CD4-positive, CD25-positive, alpha-beta regulatory T cell (primary cell): ENCODE measurements at regions not wholly inside any gene's neighbourhood (a gene's known extent, or its start where the extent isn't known, plus 50 kb on each side); places are given as distances from the start of the nearest gene placed in this dataset.

ENCODE experiments used
- ATAC-seq, 2 donors: fragments of 150-1000 bp; cut with Tn5 transposase; one replicate each; pipeline ENCODE4 v1.10.0; 2021; ENCODE audit warnings: low read depth in 2 of 2, moderate number of reproducible peaks in 2 of 2, moderate library complexity in 1 of 2
- DNase-seq, 3 donors: peaks; one replicate each; pipeline versions ENCODE4 v3.0.0 to v3.0.0-alpha.2; 2012 to 2022; ENCODE audit warnings: mixed read lengths in 1 of 3
- H3K27ac ChIP-seq: one replicate; pipeline ENCODE4 v1.7.0; 2013; ENCODE audit warnings: mild to moderate bottlenecking, low read length; ENCODE audit not compliant: insufficient read depth, poor library complexity, severe bottlenecking
- H3K27me3 ChIP-seq: one replicate; pipeline ENCODE4 v1.7.0; 2013; ENCODE audit warnings: low read length; ENCODE audit not compliant: control insufficient read depth, insufficient read depth
- H3K36me3 ChIP-seq: one replicate; pipeline ENCODE4 v1.7.0; 2013; ENCODE audit warnings: mild to moderate bottlenecking, low read length, moderate library complexity; ENCODE audit not compliant: control insufficient read depth, insufficient read depth
- H3K4me1 ChIP-seq: 2 replicates; pipeline ENCODE4 v1.7.0; 2013; ENCODE audit warnings: mild to moderate bottlenecking, low read length; ENCODE audit not compliant: insufficient read depth, control insufficient read depth, poor library complexity, severe bottlenecking
- H3K4me3 ChIP-seq: one replicate; pipeline ENCODE4 v1.7.0; 2013; ENCODE audit warnings: low read depth, mild to moderate bottlenecking, low read length, moderate library complexity
- H3K9me3 ChIP-seq, 2 experiments: 1 replicate in 1 of 2; 2 replicates in 1 of 2; pipeline ENCODE4 v1.7.0; 2013; ENCODE audit warnings: low read length in 2 of 2, mild to moderate bottlenecking in 1 of 2, moderate library complexity in 1 of 2; ENCODE audit not compliant: control insufficient read depth in 2 of 2
- H3K27ac Mint-ChIP-seq, 3 donors: one replicate each; pipeline ENCODE4 v1.8.0; 2020 to 2022; ENCODE audit warnings: mild to moderate bottlenecking in 3 of 3, mixed read lengths in 3 of 3, moderate library complexity in 2 of 3
- H3K27me3 Mint-ChIP-seq: one replicate; pipeline ENCODE4 v1.8.0; 2022; ENCODE audit warnings: mild to moderate bottlenecking, mixed read lengths
- H3K36me3 Mint-ChIP-seq: one replicate; pipeline ENCODE4 v1.8.0; 2020; ENCODE audit warnings: mixed read lengths
- H3K4me1 Mint-ChIP-seq, 4 donors: one replicate each; pipeline ENCODE4 v1.8.0; 2020 to 2022; ENCODE audit warnings: mixed read lengths in 4 of 4, mild to moderate bottlenecking in 1 of 4
- H3K4me3 Mint-ChIP-seq, 4 donors: one replicate each; pipeline ENCODE4 v1.8.0; 2020 to 2022; ENCODE audit warnings: mild to moderate bottlenecking in 4 of 4, mixed read lengths in 4 of 4, moderate library complexity in 3 of 4
- H3K9me3 Mint-ChIP-seq, 7 donors: one replicate each; pipeline ENCODE4 v1.8.0; 2020 to 2022; ENCODE audit warnings: mixed read lengths in 7 of 7, mild to moderate bottlenecking in 3 of 7, moderate library complexity in 2 of 7

DNA sequence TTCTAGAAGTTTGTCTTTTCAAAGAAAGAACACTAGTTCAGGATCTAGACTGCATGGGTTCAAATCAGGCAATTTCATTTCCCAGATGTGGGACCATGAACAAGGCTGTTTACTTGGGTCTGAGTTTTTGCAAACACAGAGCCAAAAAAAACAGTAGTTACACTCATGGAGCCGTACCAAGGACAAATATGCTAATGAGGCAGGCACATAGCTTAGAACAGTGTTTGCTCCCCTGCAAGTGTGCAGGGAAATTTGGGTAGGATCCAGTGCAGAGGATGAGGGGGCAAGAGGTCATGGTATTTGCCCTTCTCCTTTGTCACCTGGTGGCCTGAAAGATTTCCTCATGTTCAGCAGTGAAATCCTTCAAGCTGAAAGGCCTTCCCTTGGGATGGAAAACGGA, 860.4 kb downstream of the VRK1 start:
- H3K27ac ChIP-seq = no peak overlapping the region
- H3K27me3 ChIP-seq = no peaks in the 10 kb centered on the region
- Mint-ChIP-seq H3K4me3 (no peak overlapping the region), H3K4me1 (peaks cover 0 to 17% (median 7%) of the 10 kb centered on the region in 4 donors), H3K27me3 (no peaks in the 10 kb centered on the region), H3K36me3 (no peaks in the 10 kb centered on the region), H3K9me3 (no peaks in the 10 kb centered on the region), H3K27ac (no peak overlapping the region)
- H3K9me3 ChIP-seq = no peaks in the 10 kb centered on the region
- DNase-seq (no peak), ATAC-seq (no peak)
- no peak overlapping the region for H3K4me3 ChIP-seq
- H3K4me1 ChIP-seq = no peaks in the 10 kb centered on the region
- no peaks in the 10 kb centered on the region for H3K36me3 ChIP-seq

DNA sequence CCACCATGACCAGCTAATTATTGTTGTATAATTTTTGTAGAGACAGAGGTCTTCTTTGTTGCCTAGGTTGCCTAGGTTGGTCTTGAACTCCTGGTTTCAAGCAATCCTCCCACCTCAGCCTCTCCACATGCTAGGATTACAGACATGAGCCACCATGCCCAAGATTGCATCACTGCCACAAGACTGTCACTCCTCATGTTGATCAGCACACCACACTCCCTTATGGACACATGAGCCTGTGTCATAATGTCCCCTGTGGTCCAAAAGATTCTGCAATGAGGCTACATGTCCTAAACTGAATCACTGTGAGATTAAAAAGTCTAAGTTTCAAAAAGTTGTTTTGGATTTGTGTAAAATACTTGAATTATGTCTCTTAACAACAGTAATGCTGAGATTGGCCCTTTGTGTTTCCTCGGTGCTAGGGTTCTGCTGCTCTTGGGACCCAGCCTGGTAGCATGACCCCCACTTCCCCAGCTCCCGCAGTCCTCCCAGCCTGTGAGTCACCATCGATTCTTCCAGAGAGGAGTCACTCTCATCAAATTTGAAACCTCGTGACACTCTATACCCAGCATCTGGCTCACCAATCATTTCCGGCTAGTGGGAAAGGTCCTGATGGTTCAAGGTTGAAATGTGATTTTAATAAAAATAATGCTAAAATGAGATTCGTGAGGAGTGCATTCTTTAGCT, 890.9 kb downstream of the VRK1 start:
- Histone ChIP-seq H3K36me3 (no peaks in the 10 kb centered on the region), H3K27me3 (no peaks in the 10 kb centered on the region), H3K9me3 (no peaks in the 10 kb centered on the region), H3K4me3 (no peak overlapping the region), H3K4me1 (peaks cover 3% of the 10 kb centered on the region), H3K27ac (no peak overlapping the region)
- peaks cover 0 to 4% (median 2%) of the 10 kb centered on the region in 7 donors for H3K9me3 Mint-ChIP-seq
- H3K4me1 Mint-ChIP-seq = peaks cover 5 to 20% (median 16%) of the 10 kb centered on the region in 4 donors
- ATAC-seq (no peak), DNase-seq (no peak)
- H3K36me3 Mint-ChIP-seq = no peaks in the 10 kb centered on the region
- no peak overlapping the region for H3K27ac Mint-ChIP-seq
- H3K4me3 Mint-ChIP-seq = no peak overlapping the region
- H3K27me3 Mint-ChIP-seq = peaks cover 4% of the 10 kb centered on the region

DNA sequence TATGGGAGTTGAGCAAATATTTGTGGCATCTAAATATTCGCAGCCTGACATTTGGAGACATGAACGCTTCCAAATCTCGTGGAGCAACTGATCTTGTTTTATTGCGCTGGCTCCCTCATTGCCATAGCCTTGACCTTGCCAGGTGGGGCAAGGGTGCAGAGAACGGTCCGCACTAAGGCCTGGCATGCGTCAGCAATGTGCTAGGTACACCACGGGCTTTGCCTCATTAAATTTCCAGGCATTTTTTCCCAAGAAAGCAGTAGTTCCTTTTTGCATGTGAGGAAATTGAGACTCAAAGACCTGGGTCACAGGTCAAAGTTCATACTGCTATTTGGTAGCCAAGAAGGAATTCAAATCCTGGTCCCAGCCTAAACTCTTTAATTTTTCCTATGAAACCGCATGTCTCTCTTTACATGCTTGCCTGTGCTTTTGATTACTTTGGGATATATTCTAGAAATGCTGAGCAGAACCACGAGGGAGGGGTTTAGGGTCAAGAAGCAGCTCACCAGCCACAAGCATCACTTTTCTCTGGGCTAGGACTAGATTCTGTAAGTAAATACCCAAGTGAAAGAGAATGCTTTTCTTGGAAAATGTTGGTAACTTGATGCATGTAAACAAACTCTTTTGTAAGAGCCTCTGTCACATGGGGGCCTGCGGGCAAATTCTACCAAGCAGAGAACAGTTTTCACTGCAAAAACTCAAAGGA, 891.6 kb downstream of the VRK1 start:
- Mint-ChIP-seq H3K27ac (no peak overlapping the region), H3K27me3 (peaks cover 4% of the 10 kb centered on the region), H3K4me1 (peaks cover 5 to 23% (median 16%) of the 10 kb centered on the region in 4 donors)

DNA sequence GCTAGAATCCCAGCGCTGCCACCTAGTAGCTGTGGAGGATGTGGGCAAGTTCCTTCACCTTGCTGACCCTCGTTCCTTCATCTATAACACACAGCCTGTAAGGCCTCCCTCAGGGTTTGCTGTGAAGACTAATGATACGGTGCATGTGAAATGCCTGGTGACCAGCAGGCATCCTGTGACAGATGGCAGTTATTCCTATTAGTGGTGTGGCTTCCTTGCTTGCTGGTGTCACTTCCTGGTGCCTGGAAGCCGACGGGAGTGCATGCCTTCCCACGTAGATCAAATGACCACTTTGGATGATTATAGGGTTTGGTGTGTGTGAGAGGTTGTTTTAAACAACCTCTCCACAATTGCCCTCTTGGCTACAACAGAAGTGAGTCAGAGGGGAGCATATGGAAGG, 894.9 kb downstream of the VRK1 start:
- Histone ChIP-seq H3K4me1 (no peaks in the 10 kb centered on the region), H3K4me3 (no peak overlapping the region), H3K27me3 (no peaks in the 10 kb centered on the region), H3K27ac (no peak overlapping the region), H3K9me3 (no peaks in the 10 kb centered on the region), H3K36me3 (no peaks in the 10 kb centered on the region)
- no peak for DNase-seq
- H3K4me1 Mint-ChIP-seq = peaks cover 2 to 15% (median 4%) of the 10 kb centered on the region in 4 donors
- H3K36me3 Mint-ChIP-seq = no peaks in the 10 kb centered on the region
- H3K4me3 Mint-ChIP-seq = no peak overlapping the region
- no peak for ATAC-seq
- H3K27ac Mint-ChIP-seq = no peak overlapping the region
- H3K27me3 Mint-ChIP-seq = no peaks in the 10 kb centered on the region
- no peaks in the 10 kb centered on the region for H3K9me3 Mint-ChIP-seq

More for the DNA sequence above, 891.6 kb downstream of the VRK1 start:
- no peak overlapping the region for H3K4me3 Mint-ChIP-seq
- Histone ChIP-seq H3K9me3 (no peaks in the 10 kb centered on the region), H3K36me3 (no peaks in the 10 kb centered on the region), H3K27me3 (no peaks in the 10 kb centered on the region), H3K27ac (no peak overlapping the region), H3K4me1 (peaks cover 3% of the 10 kb centered on the region), H3K4me3 (no peak overlapping the region)
- DNase-seq (no peak), ATAC-seq (no peak)
- H3K9me3 Mint-ChIP-seq = peaks cover 0 to 4% (median 2%) of the 10 kb centered on the region in 7 donors
- no peaks in the 10 kb centered on the region for H3K36me3 Mint-ChIP-seq

DNA sequence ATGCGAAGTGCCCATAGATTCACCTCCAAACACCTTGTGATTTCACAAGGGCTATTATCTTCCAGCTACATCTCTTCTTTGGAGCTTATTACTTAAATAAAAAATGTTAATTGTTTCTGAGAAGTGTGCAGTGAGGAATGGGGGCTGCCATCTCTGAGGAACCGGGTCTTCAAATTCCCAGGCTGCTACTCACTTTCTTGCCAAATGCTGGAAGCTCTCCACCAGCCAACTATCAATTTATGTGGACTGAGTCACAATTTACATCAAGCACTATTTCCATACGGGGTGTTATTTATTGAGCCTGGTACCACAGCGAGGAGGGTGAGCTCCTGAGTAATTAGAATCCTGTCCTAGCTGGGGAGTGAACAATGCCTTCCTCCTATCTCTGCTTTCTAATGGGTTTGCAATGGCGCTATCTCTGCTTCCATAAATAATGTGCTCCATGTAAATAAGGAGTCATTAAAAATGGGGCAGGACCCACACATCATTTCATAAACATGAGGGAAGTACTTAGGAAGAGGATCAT, 898.3 kb downstream of the VRK1 start:
- H3K36me3 ChIP-seq = no peaks in the 10 kb centered on the region
- no peak overlapping the region for H3K27ac ChIP-seq
- no peak overlapping the region for H3K4me3 ChIP-seq
- DNase-seq (no peak), ATAC-seq (no peak)
- no peaks in the 10 kb centered on the region for H3K9me3 ChIP-seq
- peak overlapping the region in 1 of 4 donors; percentile 38 for H3K4me3 Mint-ChIP-seq
- H3K27me3 ChIP-seq = no peaks in the 10 kb centered on the region
- peaks cover 0 to 5% (median 0%) of the 10 kb centered on the region in 7 donors for H3K9me3 Mint-ChIP-seq
- H3K27me3 Mint-ChIP-seq = no peaks in the 10 kb centered on the region
- peak overlapping the region in 1 of 3 donors; percentile 23 for H3K27ac Mint-ChIP-seq
- H3K36me3 Mint-ChIP-seq = peaks cover 3% of the 10 kb centered on the region
- H3K4me1 ChIP-seq = peaks cover 11% of the 10 kb centered on the region
- H3K4me1 Mint-ChIP-seq = peaks cover 3 to 35% (median 22%) of the 10 kb centered on the region in 4 donors

DNA sequence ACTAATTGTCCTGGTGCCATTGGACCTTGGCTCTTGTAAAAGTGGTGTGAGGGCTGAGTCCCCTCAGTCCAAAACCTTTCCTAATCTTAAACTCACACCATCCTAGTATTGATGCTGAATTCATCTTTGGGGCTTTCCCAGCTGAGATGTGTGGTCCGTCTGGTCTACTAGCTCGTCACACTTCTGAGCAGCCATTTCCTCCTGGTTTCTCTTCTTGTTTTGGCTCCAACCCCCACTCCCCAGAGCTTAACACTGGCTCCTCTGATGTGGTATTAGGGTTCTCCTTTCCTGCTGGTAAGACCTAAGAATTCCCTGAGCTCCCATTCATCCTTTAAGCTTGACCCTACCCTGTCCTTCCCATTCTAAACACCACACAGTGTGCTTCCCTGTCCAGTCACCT, 900.6 kb downstream of the VRK1 start:
- Mint-ChIP-seq H3K27me3 (no peaks in the 10 kb centered on the region), H3K4me3 (no peak overlapping the region), H3K36me3 (peaks cover 3% of the 10 kb centered on the region), H3K27ac (peak overlapping the region; percentile 77 to 90 (median 78)), H3K4me1 (peaks cover 8 to 49% (median 33%) of the 10 kb centered on the region in 4 donors), H3K9me3 (peaks cover 0 to 5% (median 0%) of the 10 kb centered on the region in 7 donors)
- Histone ChIP-seq H3K9me3 (no peaks in the 10 kb centered on the region), H3K4me3 (peak overlapping the region; percentile 11), H3K27me3 (no peaks in the 10 kb centered on the region), H3K27ac (no peak overlapping the region), H3K4me1 (peaks cover 25% of the 10 kb centered on the region), H3K36me3 (no peaks in the 10 kb centered on the region)
- no peak for ATAC-seq
- peak in 1 of 3 donors; percentile 50 for DNase-seq

DNA sequence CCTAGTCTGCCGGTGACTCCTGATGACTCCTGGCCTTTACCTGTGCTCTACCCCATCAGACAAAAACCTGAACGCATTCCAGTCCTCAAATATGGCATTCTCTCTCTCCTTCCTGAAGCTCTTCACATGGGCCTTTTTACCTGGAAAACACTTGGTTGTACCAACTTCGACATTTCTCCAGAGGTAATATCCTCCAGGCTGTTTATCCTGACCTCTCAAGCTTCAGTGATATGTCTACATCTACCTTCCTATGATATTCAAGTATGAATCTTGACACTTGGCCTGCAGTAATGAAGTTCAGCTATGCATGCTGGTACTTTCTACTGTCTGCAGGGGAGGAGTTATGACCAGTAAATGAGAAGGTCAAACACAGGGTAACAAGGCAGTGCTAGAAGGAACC, 901.8 kb downstream of the VRK1 start:
- peaks cover 38% of the 10 kb centered on the region for H3K4me1 ChIP-seq
- peak overlapping the region; percentile 43 to 94 (median 82) for H3K27ac Mint-ChIP-seq
- no peak overlapping the region for H3K4me3 ChIP-seq
- DNase-seq (no peak), ATAC-seq (no peak)
- no peaks in the 10 kb centered on the region for H3K36me3 ChIP-seq
- H3K27me3 Mint-ChIP-seq = no peaks in the 10 kb centered on the region
- no peak overlapping the region for H3K27ac ChIP-seq
- peaks cover 3% of the 10 kb centered on the region for H3K36me3 Mint-ChIP-seq
- no peaks in the 10 kb centered on the region for H3K9me3 ChIP-seq
- H3K9me3 Mint-ChIP-seq = peaks cover 0 to 6% (median 0%) of the 10 kb centered on the region in 7 donors
- no peak overlapping the region for H3K4me3 Mint-ChIP-seq
- no peaks in the 10 kb centered on the region for H3K27me3 ChIP-seq
- peaks cover 18 to 58% (median 44%) of the 10 kb centered on the region in 4 donors for H3K4me1 Mint-ChIP-seq
